HG02970 (cell line): ENCODE measurements at regions not wholly inside any gene's neighbourhood (a gene's known extent, or its start where the extent isn't known, plus 50 kb on each side); places are given as distances from the start of the nearest gene placed in this dataset.

Experiments used
- ATAC-seq: cut with Tn5 transposase; IDR thresholded peaks from one replicate; pipeline ENCODE4 v1.9.1; 2021; ENCODE audit warnings: mild to moderate bottlenecking, moderate library complexity, moderate number of reproducible peaks; ENCODE audit not compliant: unreplicated experiment, low FRiP score

- no peak for ATAC-seq
Observed at GRCh38 chr2:51201295-51201694, 169.4 kb upstream of the NRXN1 start.

GRCh38 chr2:51194656-51195055 lies 162.7 kb upstream of the NRXN1 start:
- no peak for ATAC-seq

- no peak for ATAC-seq
Observed at GRCh38 chr2:51170273-51170672, 138.3 kb upstream of the NRXN1 start.

GRCh38 chr2:51165534-51166260 lies 133.8 kb upstream of the NRXN1 start:
- ATAC-seq, result no peak

DNA sequence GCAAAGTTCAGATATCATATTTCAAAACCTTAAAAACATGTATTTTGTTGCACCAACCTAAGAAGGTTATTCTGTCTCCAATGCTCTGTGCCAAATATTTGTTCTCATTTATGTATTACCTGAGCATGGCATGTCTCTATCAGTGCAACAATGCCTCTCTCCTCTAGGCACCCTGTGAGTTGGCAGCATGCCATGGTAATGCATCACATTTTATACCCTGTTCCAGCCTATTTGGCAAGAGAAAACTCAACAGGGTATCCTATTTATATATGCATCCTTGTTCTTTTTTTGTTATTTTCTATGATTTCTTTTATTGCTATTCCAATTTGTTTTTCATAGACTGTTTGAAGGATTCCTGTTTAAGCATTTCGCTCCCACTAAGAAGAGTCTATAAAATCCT lies 126.3 kb upstream of the NRXN1 start:
- no peak for ATAC-seq

- no peak for ATAC-seq
Observed at GRCh38 chr2:51153236-51153635, 121.3 kb upstream of the NRXN1 start.

DNA sequence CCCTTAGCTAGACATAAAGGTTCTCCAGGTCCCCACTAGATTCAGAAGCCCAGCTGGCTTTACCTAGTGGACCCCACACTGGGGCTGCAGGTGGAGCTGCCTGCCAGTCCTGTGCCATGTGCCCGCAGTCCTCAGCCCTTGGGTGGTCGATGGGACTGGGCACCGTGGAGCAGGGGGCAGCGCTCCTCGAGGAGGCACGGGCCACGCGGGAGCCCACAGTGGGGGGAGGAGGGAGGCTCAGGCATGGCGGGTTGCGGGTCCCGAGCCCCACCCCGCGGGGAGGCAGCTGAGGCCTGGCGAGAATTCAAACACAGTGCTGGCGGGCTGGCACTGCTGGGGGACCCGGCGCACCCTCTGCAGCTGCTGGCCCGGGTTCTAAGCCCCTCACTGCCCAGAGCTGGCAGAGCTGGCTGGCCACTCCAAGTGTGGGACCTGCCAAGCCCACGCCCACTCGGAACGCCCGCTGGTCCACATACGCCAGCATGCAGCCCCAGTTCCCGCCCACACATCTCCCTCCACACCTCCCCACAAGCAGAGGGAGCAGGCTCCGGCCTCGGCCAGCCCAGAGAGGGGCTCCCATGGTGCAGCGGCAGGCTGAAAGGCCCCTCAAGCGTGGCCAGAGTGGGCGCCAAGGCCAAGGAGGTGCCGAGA lies 119.7 kb upstream of the NRXN1 start:
- no peak for ATAC-seq

- ATAC-seq, result no peak
Observed at GRCh38 chr2:51149725-51150124, 117.8 kb upstream of the NRXN1 start.

DNA sequence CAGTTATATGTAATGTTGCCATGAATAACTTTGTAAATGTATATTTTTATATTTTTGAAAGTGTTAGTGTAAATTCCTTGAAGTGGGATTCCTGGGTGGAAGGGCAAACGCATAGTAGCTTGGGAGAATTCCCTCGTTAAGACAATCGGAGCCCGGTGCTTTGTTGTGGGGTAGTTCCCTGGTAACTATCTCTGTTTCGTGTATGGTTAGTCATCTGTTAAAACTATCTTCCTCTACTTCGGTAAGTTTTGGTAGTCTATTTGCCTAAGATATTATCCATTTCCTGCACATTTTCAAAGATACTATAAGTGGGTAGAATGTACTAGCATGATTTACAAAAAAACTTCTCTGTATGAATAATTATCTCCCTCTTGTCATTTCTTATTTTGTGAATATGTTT lies 113.8 kb upstream of the NRXN1 start:
- ATAC-seq, result no peak

DNA sequence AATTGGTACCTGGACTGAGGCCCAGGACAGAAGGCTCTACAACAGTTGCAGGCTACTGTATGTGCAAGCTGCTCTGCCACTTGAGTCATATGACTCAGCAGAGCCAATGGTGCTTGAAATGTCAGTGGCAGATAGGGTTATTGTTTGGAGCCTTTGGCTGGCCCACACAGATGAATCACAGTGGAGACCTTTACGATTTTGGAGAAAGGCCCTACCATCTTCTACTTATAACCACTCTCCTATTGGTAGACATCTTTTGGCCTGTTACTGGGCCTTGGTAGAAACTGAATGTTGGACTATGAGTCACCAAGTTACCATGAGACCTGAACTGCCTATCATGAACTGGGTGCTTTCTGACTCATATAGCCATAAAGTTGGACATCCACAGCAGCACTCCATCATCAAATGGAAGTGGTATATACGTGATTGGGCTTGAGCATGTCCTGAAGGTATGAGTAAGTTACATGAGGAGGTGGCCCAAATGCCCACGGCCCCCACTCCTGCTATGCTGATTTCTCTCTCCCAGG lies 88.9 kb upstream of the NRXN1 start:
- no peak for ATAC-seq

DNA sequence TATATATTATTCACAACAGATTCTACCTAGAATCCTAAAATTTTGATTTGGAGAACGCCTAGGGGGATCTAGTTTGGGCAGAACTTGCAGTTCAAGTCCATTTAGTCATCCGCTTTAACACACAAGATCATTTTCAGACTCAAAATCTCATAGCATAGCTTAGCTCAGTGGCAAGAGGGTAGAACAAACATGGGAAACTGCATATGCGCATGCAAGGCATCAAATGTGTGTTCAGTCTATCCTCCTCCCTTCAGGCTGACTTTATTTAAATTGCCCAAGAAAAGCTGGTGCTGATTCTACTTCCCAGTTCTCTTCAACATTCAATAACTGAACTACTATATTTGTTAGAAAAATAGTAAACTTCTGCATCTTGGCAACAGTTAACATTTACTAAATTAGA lies 79.6 kb upstream of the NRXN1 start:
- ATAC-seq, result no peak

DNA sequence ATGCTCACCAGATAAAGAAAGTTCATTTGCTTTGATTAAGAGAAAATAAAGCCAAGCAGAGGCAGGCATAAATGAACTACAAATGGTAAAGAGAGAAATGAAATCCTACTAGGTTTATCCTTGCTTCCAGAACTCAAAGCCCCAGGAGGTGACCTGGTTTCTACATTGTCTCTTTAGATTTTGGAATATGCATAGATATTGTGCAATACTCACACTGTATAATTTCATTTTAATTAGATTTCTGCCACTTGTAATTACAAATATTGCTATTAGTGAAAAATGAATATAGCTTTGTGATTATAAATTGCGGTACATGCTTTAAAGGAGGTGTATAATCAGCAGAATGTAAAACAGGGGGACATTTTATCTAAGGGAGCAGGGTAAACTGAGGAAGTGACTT lies 76.9 kb upstream of the NRXN1 start:
- ATAC-seq, result no peak

- no peak for ATAC-seq
Observed at GRCh38 chr2:51107841-51108240, 75.9 kb upstream of the NRXN1 start.

DNA sequence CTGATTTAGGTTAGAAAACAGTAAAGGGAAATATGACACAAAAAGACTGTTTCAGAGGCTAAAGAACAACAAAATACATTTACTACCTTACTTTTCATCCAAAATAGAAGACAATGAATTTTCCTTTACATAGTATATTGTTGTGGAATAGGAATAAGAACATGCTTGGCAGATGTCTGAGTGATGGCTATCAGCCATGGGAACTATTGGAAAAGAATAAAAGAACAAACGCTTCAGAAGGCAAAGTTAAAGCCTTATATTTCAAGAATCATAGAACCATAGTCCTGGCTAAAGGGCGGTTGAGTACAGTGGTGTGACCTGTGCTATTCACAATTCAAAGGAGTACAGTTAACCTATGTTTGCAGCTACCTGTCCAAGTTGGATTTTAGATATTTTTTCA lies 73.9 kb upstream of the NRXN1 start:
- ATAC-seq, result no peak

DNA sequence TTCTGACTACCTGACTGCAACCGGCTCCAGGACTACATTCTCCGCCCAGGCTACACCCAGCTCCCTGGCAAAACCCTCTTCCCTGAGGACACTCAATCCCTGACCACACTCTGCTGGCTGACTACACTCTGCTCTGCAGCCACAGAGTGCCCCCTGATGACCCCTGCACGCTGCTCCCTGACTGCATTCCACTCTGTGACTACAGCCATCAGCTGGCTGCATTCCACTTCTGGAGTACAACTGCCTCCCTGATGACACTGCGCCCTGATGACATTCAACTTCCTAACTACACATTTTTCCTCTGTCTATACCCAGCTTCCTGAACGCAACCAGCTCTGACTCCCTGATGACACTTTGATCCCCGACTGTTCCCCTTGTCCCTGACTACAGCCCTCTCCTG lies 71.3 kb upstream of the NRXN1 start:
- no peak for ATAC-seq

DNA sequence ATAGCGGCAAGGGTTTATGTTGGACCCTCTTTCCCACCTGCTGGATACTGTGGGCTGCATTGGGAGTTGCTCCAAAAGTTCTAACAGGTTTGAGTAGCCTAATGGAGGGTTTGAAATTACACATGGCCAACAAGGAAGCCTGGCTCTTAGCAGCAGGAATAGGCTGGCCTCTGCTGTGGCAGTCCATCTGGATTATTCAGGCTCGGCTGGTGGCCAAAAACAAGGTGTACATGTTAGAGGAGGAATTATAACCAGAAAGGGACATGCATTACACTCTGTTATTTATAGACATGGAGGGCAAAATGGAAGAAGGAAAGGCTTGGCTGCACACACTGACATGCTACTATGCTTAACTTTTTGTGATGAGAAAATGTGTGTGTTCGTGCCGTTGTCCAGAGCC lies 61.1 kb upstream of the NRXN1 start:
- ATAC-seq, result no peak

GRCh38 chr2:51085420-51086068 lies 53.6 kb upstream of the NRXN1 start:
- ATAC-seq, result no peak

DNA sequence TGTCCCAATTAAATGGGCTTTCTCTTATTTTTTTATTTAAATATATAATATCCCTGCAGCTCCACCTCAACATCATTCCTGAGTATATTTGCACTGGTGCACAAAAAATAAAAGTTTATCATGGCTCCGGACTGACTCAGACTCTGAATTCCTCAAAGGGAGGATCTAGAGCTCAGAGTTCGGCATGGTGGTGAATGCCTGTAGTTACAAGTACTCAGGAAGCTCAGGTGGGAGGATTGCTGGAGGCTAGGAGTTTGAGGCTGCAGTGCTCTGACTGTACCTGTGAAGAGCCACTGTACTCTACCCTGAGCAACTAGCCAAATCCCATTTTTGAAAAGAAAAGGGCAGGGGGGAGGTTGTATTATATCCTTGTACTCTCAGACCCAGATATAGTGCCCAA lies 52.8 kb upstream of the NRXN1 start:
- ATAC-seq, result no peak
